GM18868 (cell line): ENCODE measurements at regions not wholly inside any gene's neighbourhood (a gene's known extent, or its start where the extent isn't known, plus 50 kb on each side); places are given as distances from the start of the nearest gene placed in this dataset.
"Not testable (repeated sequence)": the region's sequence is repeated elsewhere in the genome, so short reads cannot be mapped to it uniquely, and the experiment has no call there.

Experiments
- ATAC-seq: cut with Tn5 transposase; IDR thresholded peaks from one replicate; pipeline ENCODE4 v1.9.1; 2021; ENCODE audit warnings: mild to moderate bottlenecking, moderate library complexity; ENCODE audit not compliant: unreplicated experiment

GRCh38 chr14:106798166-106798565 lies 1271.8 kb downstream of the TMEM121 start:
- ATAC-seq = not testable (repeated sequence)

DNA sequence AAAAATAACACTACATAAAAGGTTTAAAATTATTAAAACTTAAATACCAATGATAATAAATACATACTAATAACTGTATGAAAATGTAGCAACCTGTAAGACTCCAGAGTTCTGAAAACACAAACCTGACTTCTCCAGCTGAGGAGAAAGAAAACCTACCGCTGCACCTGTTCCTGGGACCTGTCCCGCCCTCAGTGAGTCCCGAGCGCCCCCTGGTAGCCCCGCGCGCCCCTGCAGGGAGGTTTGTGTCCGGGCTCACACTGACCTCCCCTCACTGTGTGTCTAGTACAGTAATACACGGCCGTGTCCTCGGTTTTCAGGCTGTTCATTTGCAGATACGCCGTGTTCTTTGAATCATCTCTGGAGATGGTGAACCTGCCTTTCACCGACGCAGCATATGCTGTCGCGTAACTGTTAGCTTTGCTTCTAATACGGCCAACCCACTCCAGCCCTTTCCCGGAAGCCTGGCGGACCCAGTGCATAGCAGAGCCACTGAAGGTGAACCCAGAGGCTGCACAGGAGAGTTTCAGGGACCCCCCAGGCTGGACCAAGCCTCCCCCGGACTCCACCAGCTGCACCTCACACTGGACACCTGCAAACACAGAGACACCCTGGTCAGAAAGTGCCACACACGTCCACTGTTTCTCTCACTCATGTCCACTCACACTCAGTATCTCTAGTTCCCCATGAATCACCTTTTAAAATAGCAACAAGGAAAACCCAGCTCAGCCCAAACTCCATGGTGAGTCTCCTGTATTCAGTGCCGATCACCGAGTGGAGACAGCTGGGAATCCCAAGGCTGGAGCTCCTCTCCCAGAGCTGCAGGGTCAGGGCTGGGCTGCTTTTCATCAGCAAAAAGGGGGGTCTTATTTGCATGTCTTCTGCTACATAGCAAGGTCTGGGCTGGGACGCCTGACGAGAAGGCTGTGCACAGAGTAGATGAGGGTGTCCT lies 1276.3 kb downstream of the TMEM121 start:
- no peak for ATAC-seq

- no peak for ATAC-seq
Observed at GRCh38 chr14:106803379-106803778, 1277.0 kb downstream of the TMEM121 start.

GRCh38 chr14:106807493-106807892 lies 1281.1 kb downstream of the TMEM121 start:
- no peak for ATAC-seq

DNA sequence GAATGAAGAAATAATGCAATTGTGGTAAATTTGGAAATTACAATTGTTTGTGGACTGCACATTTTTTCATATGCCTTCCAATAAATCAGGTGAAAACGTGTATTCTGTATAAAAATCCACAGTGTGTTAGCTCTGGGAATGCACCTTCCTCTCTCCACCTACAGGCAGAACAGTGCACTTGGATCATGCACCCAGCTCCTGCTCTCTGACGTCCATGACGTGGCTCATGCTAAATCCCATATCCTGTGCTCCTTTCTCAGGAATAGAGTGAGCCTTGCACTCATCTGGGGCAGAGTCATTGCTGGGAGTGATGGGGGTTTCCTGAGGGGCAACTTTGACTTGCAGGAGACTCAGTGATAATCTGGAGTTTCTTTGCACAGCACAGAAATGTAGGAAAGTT lies 1282.1 kb downstream of the TMEM121 start:
- no peak for ATAC-seq

GRCh38 chr14:106808907-106809306 lies 1282.5 kb downstream of the TMEM121 start:
- no peak for ATAC-seq

DNA sequence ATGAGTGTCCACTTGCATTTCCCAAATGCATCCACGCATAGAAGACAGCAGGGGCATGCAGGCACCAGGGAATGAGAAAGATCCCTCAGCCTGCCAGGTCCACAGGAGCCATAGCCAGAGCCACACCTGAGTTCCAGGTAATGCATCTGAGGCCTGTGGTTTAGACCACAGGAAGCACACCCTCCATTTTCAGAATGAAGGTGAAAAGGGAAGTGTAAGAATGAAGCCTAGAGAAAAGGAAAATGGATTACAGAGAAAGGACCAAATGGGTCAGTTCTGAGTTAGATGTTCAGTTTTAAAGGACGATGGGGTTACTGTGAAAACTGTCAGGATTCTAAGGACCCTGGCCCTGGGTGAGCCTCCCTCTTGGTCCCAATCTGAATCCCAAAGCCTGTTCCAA lies 1283.2 kb downstream of the TMEM121 start:
- ATAC-seq = no peak

DNA sequence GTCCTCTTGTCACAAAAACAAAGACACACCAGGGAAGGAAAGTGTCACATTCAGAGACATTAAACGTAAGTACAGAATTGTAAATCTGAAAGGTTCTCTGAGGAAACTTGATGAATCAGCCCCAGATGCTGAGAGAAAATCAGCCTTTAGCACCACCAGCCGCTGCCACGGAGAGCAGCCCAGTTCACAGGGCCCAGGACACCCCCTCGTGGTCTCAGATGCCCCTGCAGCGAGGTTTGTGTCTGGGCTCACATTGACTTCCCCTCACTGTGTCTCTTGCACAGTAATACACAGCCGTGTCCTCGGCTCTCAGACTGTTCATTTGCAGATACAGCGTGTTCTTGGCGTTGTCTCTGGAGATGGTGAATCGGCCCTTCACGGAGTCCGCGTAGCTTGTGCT lies 1283.8 kb downstream of the TMEM121 start:
- not testable (repeated sequence) for ATAC-seq

- no peak for ATAC-seq
Observed at GRCh38 chr14:106811162-106811561, 1284.8 kb downstream of the TMEM121 start.

DNA sequence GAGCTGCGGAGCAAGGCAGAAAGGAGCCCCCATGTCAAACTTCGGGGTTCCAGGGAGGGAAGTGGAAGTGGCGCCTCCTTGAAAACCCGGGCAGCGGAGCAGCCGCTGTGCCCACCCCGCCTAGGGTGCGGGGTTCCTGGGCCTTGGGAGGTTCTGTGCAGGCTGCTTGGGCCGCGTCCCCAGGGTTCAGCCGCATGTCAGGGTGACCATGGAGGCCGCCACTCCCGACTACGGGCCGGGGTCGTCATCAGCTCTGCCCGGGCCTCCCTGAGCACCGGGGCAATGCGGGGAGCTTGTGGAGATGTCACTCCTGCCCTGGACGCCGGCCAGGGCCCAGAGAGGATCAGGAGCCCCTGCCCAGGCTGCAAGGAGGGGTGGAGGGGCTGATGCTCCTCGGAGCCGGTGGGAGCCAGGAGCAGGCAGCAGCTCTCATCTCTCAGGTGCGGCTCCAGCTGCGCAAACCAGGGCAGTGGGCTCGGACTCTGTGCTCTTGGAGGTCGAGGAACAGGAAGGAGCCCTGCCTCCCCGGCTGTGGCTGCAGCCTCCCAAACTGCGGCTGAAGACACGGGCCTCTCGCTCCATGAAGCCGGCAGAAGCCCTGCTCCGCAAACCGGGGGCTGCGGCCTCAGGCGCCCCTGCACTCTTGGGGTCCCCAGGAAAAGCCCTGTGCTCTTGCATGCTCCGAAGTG lies 1286.5 kb downstream of the TMEM121 start:
- ATAC-seq = no peak

- no peak for ATAC-seq
Observed at GRCh38 chr14:106813477-106813823, 1287.1 kb downstream of the TMEM121 start.

DNA sequence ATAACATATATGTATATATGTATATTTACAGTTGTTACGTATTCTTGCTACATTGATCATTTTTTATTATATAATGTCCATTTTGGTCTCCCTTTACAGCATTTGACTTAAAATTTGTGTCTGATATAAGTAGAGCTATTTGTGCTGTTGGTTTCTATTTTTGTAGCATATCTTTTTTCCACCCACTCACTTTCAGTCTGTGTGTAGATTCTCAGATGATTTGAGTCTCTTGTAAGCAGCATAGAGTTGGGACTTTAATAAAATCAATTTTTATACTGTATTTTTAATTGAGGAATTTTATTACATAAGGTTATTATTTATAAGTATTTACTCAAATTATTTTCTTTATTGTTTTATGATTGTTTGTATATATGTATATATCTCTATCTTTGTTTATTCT lies 1293.7 kb downstream of the TMEM121 start:
- no peak for ATAC-seq

GRCh38 chr14:106821119-106821518 lies 1294.7 kb downstream of the TMEM121 start:
- no peak for ATAC-seq

- ATAC-seq = no peak
Observed at GRCh38 chr14:106822905-106823304, 1296.5 kb downstream of the TMEM121 start.

- ATAC-seq = no peak
Observed at GRCh38 chr14:106823552-106823951, 1297.2 kb downstream of the TMEM121 start.

GRCh38 chr14:106826833-106827369 lies 1300.5 kb downstream of the TMEM121 start:
- no peak for ATAC-seq

GRCh38 chr14:106831322-106831720 lies 1304.9 kb downstream of the TMEM121 start:
- ATAC-seq = peak; percentile 64

GRCh38 chr14:106837870-106838269 lies 1311.5 kb downstream of the TMEM121 start:
- ATAC-seq = no peak

DNA sequence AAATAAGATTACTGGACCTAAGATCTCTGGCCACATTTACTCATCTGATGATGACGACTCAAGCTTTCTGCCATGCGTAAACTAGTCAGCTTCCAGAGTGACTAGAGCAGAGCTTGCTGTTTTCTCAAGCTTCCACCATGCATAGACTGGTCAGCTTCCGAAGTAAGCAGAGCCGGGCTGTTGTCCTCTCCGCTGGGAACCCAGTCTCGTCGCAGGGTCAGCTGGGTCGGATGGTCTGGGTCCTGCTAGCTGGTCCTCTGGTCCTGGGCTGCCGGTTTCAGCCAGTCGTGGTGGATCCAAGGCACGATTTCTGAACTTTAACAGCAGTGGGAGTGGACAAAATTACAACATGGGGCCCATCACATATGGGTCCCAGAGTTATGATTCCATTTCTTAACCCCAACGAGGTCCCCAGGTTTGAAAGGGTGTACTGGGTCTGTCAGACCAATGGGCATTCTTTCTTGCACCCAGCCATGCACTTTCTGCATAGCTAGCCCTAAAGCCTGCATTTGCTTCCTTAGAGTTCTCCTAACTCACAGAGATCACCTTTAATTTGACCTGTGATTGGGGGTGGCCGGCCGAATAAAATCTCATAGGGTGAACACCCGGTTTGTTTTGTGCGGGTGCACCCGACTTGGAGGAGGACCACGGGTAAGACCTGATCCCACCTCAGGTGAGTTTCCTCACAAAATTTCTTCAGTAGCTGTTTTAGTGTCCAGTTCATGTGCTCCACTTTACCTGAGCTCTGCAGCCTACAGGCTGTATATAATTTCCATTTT lies 1312.8 kb downstream of the TMEM121 start:
- ATAC-seq = no peak

- ATAC-seq = no peak
Observed at GRCh38 chr14:106840258-106840657, 1313.9 kb downstream of the TMEM121 start.

GRCh38 chr14:106840991-106841390 lies 1314.6 kb downstream of the TMEM121 start:
- ATAC-seq = no peak
